Astrocyte (in vitro differentiated cells and primary cell): ENCODE measurements at regions not wholly inside any gene's neighbourhood (a gene's known extent, or its start where the extent isn't known, plus 50 kb on each side); places are given as distances from the start of the nearest gene placed in this dataset.

ENCODE experiments used
- EZH2 ChIP-seq: IDR thresholded peaks from 2 replicates; pipeline ENCODE4 v1.6.1; 2012; ENCODE audit warnings: mild to moderate bottlenecking, low read length, inconsistent platforms; ENCODE audit not compliant: insufficient read depth
- TF ChIP-seq, protein P1 (sequence below): IDR thresholded peaks from 2 replicates; pipeline ENCODE4 v1.5.1; 2011; ENCODE audit warnings: low read depth, mild to moderate bottlenecking, inconsistent platforms, low read length, moderate library complexity; ENCODE audit not compliant: insufficient read depth

DNA sequence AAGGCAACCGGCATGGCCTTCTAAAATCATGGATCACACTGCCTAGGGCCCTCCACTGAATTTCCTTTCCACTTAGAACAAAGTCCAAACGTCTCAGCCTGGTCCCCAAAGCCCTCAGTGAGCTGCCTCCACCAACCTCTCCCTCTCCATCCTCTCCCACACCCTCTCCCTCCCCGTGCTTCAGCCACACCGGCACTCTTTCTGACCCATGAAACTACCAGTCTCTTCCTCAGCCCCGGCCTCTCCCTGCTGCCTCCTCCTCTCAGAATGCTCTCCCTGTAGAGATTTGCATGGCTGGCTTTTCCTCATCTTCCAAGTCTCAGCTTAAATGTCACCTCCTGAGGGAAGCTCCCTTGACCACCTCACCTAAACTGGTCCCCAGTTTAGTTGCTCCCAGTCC, 219.0 kb upstream of the ZMIZ1 start:
- TF ChIP-seq, protein P1, sequence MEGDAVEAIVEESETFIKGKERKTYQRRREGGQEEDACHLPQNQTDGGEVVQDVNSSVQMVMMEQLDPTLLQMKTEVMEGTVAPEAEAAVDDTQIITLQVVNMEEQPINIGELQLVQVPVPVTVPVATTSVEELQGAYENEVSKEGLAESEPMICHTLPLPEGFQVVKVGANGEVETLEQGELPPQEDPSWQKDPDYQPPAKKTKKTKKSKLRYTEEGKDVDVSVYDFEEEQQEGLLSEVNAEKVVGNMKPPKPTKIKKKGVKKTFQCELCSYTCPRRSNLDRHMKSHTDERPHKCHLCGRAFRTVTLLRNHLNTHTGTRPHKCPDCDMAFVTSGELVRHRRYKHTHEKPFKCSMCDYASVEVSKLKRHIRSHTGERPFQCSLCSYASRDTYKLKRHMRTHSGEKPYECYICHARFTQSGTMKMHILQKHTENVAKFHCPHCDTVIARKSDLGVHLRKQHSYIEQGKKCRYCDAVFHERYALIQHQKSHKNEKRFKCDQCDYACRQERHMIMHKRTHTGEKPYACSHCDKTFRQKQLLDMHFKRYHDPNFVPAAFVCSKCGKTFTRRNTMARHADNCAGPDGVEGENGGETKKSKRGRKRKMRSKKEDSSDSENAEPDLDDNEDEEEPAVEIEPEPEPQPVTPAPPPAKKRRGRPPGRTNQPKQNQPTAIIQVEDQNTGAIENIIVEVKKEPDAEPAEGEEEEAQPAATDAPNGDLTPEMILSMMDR, result no peak
- no peak for TF ChIP-seq EZH2
